ENCODE measurements at regions not wholly inside any gene's neighbourhood (a gene's known extent, or its start where the extent isn't known, plus 50 kb on each side); places are given as distances from the start of the nearest gene placed in this dataset.

DNA sequence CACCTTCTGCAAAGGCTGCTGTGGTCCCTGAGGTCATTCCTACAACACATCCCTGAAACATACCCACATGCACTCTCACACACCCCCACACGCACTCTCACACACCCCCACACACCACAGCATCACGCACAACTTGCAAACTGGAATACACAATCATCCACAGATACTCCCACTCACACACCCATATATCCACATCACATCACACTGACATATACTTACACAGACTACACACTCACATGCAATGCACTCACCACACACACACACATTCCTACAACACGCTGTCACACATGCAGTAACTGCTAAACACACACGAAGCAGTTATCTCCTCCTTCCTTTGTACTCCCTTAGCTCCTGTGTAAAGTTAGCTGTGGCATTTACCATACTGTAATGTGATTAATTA lies 57.1 kb upstream of the PKDCC start:
- Histone ChIP-seq H3K4me3 (ENCODE audit: low read depth, low read length) (no peak overlapping the region), H3K4me1 (peaks cover 20% of the 10 kb centered on the region), H3K36me3 (ENCODE audit: control insufficient read depth, insufficient read depth, low read length) (no peaks in the 10 kb centered on the region), H3K9me3 (no peaks in the 10 kb centered on the region), H3K27me3 (replicated peaks; ENCODE audit: control insufficient read depth, insufficient read depth, low read length) (no peaks in the 10 kb centered on the region)
- no peaks in the 10 kb centered on the region for H3K9me3 Mint-ChIP-seq (ENCODE audit: unreplicated experiment)
- H3K27ac Mint-ChIP-seq (ENCODE audit: unreplicated experiment): peak overlapping the region; percentile 3
- H3K4me1 Mint-ChIP-seq (ENCODE audit: low read depth, unreplicated experiment): peaks cover 27% of the 10 kb centered on the region
- DNase-seq: peak; percentile 31 to 62
- no peaks in the 10 kb centered on the region for H3K27me3 Mint-ChIP-seq (ENCODE audit: insufficient read depth, unreplicated experiment)
- BruUV-seq (replicated peaks): no TSS peak
- ChIA-PET CTCF (no interaction called here), POLR2A (no interaction called here)
- no peaks in the 10 kb centered on the region for H3K36me3 Mint-ChIP-seq (ENCODE audit: insufficient read depth, unreplicated experiment)
- TF ChIP-seq, protein P1, sequence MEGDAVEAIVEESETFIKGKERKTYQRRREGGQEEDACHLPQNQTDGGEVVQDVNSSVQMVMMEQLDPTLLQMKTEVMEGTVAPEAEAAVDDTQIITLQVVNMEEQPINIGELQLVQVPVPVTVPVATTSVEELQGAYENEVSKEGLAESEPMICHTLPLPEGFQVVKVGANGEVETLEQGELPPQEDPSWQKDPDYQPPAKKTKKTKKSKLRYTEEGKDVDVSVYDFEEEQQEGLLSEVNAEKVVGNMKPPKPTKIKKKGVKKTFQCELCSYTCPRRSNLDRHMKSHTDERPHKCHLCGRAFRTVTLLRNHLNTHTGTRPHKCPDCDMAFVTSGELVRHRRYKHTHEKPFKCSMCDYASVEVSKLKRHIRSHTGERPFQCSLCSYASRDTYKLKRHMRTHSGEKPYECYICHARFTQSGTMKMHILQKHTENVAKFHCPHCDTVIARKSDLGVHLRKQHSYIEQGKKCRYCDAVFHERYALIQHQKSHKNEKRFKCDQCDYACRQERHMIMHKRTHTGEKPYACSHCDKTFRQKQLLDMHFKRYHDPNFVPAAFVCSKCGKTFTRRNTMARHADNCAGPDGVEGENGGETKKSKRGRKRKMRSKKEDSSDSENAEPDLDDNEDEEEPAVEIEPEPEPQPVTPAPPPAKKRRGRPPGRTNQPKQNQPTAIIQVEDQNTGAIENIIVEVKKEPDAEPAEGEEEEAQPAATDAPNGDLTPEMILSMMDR (IDR thresholded peaks at IDR 0.05; ENCODE audit: insufficient read depth in 1 of 2, low read depth in 1 of 2, low read length in 1 of 2, severe bottlenecking in 1 of 2, unreplicated experiment in 1 of 2): no peak
- intact Hi-C loops (cut with micrococcal nuclease; ENCODE audit: unreplicated experiment): no loop called here
- no peak overlapping the region for H3K4me3 Mint-ChIP-seq (ENCODE audit: unreplicated experiment)

- ChIA-PET POLR2A (no interaction called here), CTCF (no interaction called here)
- Histone ChIP-seq H3K4me3 (ENCODE audit: low read depth, low read length) (no peak overlapping the region), H3K27me3 (replicated peaks; ENCODE audit: control insufficient read depth, insufficient read depth, low read length) (no peaks in the 10 kb centered on the region), H3K36me3 (ENCODE audit: control insufficient read depth, insufficient read depth, low read length) (no peaks in the 10 kb centered on the region), H3K4me1 (peaks cover 20% of the 10 kb centered on the region), H3K9me3 (no peaks in the 10 kb centered on the region)
- no peak for DNase-seq
- no peaks in the 10 kb centered on the region for H3K36me3 Mint-ChIP-seq (ENCODE audit: insufficient read depth, unreplicated experiment)
- intact Hi-C loops (cut with micrococcal nuclease; ENCODE audit: unreplicated experiment): no loop called here
- H3K4me3 Mint-ChIP-seq (ENCODE audit: unreplicated experiment): no peak overlapping the region
- H3K9me3 Mint-ChIP-seq (ENCODE audit: unreplicated experiment): no peaks in the 10 kb centered on the region
- peaks cover 27% of the 10 kb centered on the region for H3K4me1 Mint-ChIP-seq (ENCODE audit: low read depth, unreplicated experiment)
- no peak overlapping the region for H3K27ac Mint-ChIP-seq (ENCODE audit: unreplicated experiment)
- H3K27me3 Mint-ChIP-seq (ENCODE audit: insufficient read depth, unreplicated experiment): no peaks in the 10 kb centered on the region
- BruUV-seq (replicated peaks): no TSS peak
- TF ChIP-seq, protein P1 (IDR thresholded peaks at IDR 0.05; ENCODE audit: insufficient read depth in 1 of 2, low read depth in 1 of 2, low read length in 1 of 2, severe bottlenecking in 1 of 2, unreplicated experiment in 1 of 2): no peak
Observed at GRCh38 chr2:41992056-41992642, 55.7 kb upstream of the PKDCC start.

- H3K27ac Mint-ChIP-seq (ENCODE audit: unreplicated experiment): no peak overlapping the region
- intact Hi-C loops (cut with micrococcal nuclease; ENCODE audit: unreplicated experiment): no loop called here
- H3K36me3 ChIP-seq (ENCODE audit: control insufficient read depth, insufficient read depth, low read length): no peaks in the 10 kb centered on the region
- no peak overlapping the region for H3K4me3 ChIP-seq (ENCODE audit: low read depth, low read length)
- no TSS peak for BruUV-seq (replicated peaks)
- TF ChIP-seq, protein P1 (IDR thresholded peaks at IDR 0.05; ENCODE audit: insufficient read depth in 1 of 2, low read depth in 1 of 2, low read length in 1 of 2, severe bottlenecking in 1 of 2, unreplicated experiment in 1 of 2): no peak
- no peaks in the 10 kb centered on the region for H3K9me3 ChIP-seq
- ChIA-PET POLR2A (no interaction called here), CTCF (no interaction called here)
- H3K36me3 Mint-ChIP-seq (ENCODE audit: insufficient read depth, unreplicated experiment): no peaks in the 10 kb centered on the region
- no peak overlapping the region for H3K4me3 Mint-ChIP-seq (ENCODE audit: unreplicated experiment)
- peaks cover 27% of the 10 kb centered on the region for H3K4me1 Mint-ChIP-seq (ENCODE audit: low read depth, unreplicated experiment)
- peaks cover 20% of the 10 kb centered on the region for H3K4me1 ChIP-seq
- no peaks in the 10 kb centered on the region for H3K9me3 Mint-ChIP-seq (ENCODE audit: unreplicated experiment)
- no peaks in the 10 kb centered on the region for H3K27me3 ChIP-seq (replicated peaks; ENCODE audit: control insufficient read depth, insufficient read depth, low read length)
- no peaks in the 10 kb centered on the region for H3K27me3 Mint-ChIP-seq (ENCODE audit: insufficient read depth, unreplicated experiment)
- no peak for DNase-seq
Observed at GRCh38 chr2:41992671-41993434, 55.0 kb upstream of the PKDCC start.
